Epithelial cell of esophagus (primary cell): ENCODE measurements at regions not wholly inside any gene's neighbourhood (a gene's known extent, or its start where the extent isn't known, plus 50 kb on each side); places are given as distances from the start of the nearest gene placed in this dataset.
A peak's percentile ranks its signal among the peaks of the same experiment; 100 is the strongest.

Experiments used
- DNase-seq: peaks from one replicate; pipeline ENCODE4 v3.0.0; 2010; ENCODE audit warnings: low read depth
- H3K4me3 ChIP-seq: 2 replicates; pipeline ENCODE4 v1.5.1; 2011; ENCODE audit warnings: mild to moderate bottlenecking, low read length, control low read depth
- CTCF ChIP-seq: IDR thresholded peaks from 2 replicates; pipeline ENCODE4 v1.5.1; 2011; ENCODE audit warnings: low read depth, mild to moderate bottlenecking, low read length, control low read depth, inconsistent platforms; ENCODE audit not compliant: insufficient read depth; ENCODE audit errors: missing control alignments

GRCh38 chr12:107317751-107318555 lies 224.6 kb upstream of the CRY1 start:
- DNase-seq: peak; percentile 97
- peak; percentile 21 for TF ChIP-seq CTCF
- H3K4me3 ChIP-seq: peak overlapping the region; percentile 66

- H3K4me3 ChIP-seq: peak overlapping the region; percentile 66
- TF ChIP-seq CTCF: no peak
- DNase-seq: no peak
These were observed 225.1 kb upstream of the CRY1 start for GRCh38 chr12:107318556-107318805.

- no peak for TF ChIP-seq CTCF
- peak; percentile 63 for DNase-seq
- peak overlapping the region; percentile 66 for H3K4me3 ChIP-seq
These were observed 225.6 kb upstream of the CRY1 start for GRCh38 chr12:107318806-107319532.

GRCh38 chr12:107319533-107320032 lies 226.2 kb upstream of the CRY1 start:
- H3K4me3 ChIP-seq: peak overlapping the region; percentile 68
- no peak for DNase-seq
- no peak for TF ChIP-seq CTCF

GRCh38 chr12:107320033-107320928 lies 226.9 kb upstream of the CRY1 start:
- TF ChIP-seq CTCF: no peak
- peak; percentile 94 for DNase-seq
- H3K4me3 ChIP-seq: peak overlapping the region; percentile 68

GRCh38 chr12:107320929-107321631 lies 227.7 kb upstream of the CRY1 start:
- H3K4me3 ChIP-seq: peak overlapping the region; percentile 68
- peak; percentile 82 for DNase-seq
- no peak for TF ChIP-seq CTCF
